ENCODE measurements at regions not wholly inside any gene's neighbourhood (a gene's known extent, or its start where the extent isn't known, plus 50 kb on each side); places are given as distances from the start of the nearest gene placed in this dataset.

GRCh38 chr12:97203408-97203807 lies 259.2 kb upstream of the RMST start:
- TF ChIP-seq YY1 (IDR thresholded peaks at IDR 0.05; ENCODE audit: insufficient read depth, insufficient read length) = no peak
- TF ChIP-seq SUZ12 (IDR thresholded peaks at IDR 0.05; ENCODE audit: extremely low read depth, insufficient read depth, insufficient read length) = no peak
